ENCODE measurements at regions not wholly inside any gene's neighbourhood (a gene's known extent, or its start where the extent isn't known, plus 50 kb on each side); places are given as distances from the start of the nearest gene placed in this dataset.

DNA sequence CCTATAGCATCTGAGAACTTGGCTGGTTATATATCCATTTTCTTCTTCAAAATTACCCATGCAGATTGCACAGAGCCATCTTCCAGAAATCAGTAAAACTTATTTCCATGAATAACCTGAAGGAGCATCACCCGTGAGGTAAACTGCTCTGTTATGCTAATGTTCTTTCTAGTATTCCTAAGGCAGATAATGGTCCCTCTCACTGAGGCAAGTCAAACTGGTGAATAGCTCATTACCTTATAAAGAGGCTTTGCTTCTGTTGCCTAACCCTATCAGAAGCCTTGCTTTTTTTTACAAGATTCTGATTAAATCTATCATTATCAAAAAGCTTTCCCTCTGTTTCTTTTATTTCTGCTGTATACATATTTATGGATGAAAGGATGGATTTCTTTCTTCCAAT, 307.6 kb upstream of the FLRT2 start:
- no peak for DNase-seq

DNA sequence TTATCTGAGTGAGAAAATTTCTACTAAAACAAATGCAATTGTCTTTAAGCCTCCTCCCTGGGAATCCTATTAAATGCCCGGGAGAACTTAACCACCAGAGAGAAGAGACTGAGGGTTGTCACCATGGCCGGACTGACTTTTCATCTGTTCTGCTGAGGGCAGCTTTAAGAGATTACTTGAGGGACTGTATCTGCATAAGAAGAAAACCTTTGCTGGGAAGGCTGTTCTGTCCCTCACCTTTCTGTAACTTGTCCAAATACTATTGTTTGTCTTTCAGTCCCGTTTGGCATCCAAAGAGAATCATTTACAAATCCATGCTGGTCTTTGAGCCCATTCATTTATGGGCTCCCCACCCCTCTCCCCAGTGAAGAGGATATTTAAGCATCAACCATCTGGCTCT, 306.3 kb upstream of the FLRT2 start:
- DNase-seq: no peak

DNA sequence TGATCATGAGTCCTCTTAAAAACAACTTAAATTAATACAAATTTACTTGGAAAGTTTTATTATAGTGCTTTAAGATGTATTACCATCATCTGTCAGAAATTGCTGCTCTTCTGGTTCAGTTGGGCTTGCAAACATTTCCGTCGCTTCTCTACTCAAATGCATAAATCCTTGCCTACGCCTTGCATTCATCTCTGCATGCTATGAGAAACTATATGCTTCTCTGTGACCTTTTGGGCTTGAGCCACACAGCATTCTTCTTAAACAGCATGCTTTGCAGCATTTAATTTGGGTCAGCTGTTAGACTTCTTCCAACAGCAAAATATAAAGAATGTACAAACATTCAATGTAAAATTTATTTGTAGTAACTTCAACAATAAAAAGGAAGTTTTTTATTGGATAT, 305.7 kb upstream of the FLRT2 start:
- DNase-seq: no peak

DNA sequence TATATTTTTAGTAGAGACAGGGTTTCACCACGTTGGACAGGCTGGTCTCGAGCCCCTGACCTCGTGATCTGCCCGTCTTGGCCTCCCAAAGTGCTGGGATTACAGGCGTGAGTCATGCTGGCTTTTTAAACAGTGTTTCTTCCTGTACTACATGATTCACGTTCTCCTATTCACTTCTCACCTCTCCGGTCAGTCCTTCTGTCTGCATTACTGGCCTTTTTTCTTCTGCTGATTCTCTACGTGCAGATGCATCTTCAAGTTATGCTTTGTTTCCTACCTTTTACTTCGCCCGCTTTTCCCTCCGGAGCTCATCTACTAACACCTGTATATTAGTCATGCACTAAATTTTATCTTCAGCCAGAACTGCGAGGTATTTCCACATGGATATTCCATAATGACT, 296.2 kb upstream of the FLRT2 start:
- no peak for DNase-seq

DNA sequence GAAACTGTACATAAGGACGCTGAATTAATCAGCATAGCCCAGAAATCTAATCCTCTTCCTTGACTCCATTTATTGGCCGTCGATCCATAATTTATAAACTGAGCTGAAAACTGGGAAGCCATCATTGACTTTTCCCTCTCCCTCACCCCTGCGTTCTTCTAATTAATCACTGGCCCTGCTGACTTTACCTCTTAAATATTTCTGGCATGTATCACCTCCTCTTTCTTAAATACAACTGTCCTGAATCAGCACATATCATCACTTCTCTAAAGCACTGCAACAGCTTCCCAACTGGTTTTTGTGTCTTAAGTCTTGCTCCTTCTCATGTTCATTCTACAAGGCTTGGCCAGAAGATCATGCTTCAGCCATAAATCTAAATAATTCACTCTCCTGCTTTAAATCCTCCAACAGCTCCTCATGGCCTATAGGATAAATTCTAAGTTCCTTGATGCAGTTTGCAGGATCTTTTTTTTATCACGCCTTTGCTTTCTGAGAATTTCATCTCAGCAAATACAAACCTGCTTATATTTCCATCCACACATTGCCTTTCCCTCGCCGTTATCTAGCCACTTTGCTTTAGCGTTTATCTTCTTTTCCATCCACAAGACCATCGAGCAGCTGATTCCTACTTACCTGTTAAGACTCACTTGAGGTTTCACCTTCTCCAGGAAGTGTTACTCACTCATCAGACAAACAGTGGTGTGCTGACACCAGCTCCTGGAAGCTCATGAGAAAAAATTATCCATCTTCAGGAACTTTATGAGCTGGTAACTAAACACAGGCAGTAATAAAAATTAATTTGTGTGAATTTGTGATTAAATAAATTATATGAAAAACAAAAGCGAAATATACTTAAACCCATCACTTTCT, 295.6 kb upstream of the FLRT2 start:
- DNase-seq: no peak

DNA sequence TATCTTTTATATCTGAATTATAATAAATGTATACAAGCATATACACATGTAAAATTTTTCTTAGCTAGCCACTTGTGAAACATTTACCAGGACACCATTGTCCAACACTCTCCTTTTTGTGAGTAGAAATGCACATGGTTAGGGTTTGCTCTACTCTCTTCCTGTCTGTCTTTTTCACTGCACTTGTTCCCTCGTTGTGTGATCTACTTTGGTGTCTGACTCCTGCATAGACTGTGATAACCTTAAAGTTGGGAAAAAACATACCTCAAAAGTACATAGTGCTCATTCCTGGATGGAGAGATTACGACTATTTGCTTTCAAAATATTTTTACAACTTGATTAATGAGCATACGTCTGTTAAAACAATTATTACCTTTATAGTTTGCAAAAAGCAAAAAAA, 294.1 kb upstream of the FLRT2 start:
- DNase-seq: no peak

DNA sequence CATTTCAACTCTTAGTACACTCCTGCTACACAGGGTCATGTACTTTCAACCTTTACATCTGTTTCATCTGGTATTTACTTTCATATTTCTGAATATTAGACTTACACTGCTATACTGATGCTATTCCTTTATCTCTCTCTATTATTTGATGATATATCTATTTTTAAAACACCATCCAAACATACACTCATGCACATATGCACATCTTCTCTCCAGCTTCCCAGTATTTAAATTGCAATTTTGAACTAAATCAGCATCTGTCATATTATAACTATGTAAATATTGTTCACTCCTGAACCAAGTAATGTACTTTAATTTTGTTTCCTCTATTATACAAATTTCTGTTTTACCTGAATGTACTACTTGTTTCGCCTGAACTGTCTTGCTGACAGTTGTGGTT, 293.6 kb upstream of the FLRT2 start:
- no peak for DNase-seq

DNA sequence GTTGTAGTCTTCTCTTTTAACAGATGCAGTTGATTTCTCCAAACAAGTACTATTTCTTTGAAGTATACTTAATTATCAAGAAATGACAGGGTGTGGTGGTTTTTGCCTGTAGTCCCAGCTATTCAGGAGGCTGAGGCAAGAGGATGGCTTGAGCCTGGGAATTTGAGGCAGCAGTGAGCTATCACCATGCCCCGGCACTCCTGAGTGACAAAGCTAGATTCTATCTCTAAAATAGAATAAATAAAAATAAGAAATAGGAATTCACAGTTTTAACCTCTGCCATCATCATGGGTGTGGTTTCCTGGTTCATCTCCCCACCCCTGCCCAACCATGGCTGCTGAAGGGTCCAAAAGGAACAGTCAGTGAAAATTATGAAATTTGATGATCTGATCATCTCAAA, 290.2 kb upstream of the FLRT2 start:
- no peak for DNase-seq

DNA sequence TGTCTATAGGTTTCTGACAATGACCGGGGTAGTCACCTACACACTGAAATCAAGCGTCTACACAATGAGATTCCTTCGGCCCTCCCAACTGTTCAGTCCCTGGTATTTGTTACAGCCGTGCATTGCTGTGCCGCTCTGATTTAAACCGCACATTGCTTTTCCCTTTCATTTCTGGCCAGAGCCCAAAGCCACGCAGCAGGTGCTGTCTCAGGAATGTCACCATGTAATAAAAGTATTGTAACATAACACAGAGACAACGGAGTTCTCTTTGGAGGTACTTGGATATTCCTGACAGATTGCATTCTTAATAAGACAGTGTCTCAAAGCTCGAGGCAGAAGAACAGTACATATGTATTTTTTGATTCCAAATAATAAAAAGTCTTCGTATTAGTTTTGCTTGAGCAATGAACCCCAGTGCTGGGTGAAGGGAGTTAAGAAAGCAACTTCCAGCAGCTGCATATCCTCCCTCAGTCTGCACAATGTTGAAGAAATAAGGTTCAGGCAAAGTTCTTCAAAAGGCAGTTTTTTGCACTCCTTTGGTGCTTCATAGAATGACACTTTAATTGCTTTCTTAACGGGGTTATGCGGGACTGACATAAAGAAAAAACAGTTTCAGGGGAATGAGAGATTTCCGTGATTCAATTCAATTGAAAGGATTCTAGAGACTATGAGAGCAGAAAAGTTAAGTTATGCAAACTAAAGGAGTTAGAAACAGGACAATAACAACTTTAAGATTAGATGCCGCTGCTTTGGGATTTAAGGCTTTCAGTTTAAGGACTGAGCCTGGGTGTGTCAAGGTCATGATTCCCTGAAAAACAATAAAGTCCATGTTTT, 288.7 kb upstream of the FLRT2 start:
- no peak for DNase-seq

DNA sequence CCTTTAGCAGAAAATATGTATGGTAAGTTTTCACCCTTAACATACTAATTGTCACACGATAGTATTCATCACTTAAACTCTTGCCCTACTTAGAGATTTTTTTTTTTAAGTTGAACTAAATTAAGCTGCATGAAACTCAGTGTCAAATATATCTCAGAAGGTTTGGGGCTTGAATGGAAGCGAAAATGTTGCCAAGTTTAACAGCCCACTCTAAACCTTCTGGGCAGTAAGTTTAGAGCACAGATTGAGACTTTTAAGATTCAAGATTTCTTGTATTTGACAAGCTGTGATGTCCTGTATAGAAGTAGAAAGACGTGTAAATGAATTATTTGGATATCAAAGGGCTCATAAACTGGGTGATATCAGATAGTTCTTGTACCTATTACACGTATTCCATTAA, 287.3 kb upstream of the FLRT2 start:
- DNase-seq: no peak

DNA sequence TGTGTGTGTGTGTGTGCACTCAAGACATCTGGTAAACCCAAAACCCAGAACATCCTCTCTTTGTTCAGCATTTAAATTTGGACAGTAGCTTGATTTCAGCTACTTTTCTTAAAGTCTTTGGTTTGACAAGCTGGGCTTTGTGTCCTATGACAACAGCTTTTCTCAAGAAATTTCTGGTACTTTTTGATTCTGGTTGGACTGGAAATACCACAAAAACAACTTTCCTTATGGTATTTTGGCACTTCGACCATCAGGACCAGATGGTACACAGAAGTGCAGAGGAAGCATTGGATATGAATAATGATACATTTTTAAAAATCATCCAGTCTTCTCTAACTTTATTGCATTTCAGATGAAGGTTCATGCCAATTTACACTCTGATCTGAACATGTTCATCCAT, 286.6 kb upstream of the FLRT2 start:
- no peak for DNase-seq

DNA sequence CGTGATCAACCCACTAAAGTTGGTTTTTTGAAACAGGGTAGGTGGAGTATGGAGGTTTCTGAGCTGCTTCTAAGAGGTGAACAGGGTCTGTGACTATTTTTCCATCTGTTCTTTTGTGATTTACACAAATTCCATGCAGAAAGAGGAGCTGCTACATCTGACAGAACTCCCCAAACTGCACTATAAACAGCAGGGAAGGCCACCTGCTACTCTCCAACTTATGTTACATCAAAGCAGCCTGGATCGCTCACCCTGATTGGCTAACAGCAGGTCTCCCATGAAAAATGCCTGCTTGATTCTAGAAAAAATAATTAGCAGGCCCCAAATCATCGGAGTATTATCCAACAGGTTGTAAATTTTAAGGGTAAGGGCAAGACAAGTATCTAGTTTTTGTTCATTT, 282.9 kb upstream of the FLRT2 start:
- no peak for DNase-seq

DNA sequence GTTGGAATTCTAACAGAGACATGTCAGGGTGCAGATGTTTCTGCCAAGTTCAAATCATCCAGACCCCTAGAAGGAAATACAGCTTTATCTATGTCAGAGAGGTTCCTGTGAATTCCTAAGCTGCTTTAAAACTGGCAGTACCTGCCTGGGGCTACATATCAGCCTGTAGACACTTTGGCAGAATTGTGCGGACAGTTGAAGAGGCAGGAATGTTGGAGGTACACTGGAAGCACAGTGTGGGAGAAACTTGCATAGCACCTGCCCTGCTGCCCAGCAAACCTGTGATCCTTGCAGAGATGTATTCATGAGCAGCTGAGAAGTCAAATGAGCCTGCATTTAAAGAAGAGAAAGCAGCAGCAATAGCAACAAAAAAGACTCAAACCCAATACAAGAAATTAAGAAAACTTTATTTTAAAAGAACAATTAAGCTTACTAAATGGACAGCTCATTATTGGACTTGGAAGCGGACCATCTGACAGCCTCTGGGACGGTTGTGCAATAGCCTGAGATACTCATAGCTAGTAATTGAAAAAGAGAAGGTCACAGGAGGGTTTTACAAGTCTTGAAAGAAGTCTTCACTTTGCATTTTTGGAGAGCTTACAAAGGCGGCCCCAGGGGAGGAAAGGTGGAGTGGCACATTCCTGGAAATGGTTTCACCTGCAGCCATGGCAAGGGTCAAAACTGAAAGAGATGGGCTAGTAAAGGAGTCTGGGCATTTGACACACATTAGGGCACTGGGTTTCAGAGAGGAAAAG, 280.9 kb upstream of the FLRT2 start:
- DNase-seq: no peak

DNA sequence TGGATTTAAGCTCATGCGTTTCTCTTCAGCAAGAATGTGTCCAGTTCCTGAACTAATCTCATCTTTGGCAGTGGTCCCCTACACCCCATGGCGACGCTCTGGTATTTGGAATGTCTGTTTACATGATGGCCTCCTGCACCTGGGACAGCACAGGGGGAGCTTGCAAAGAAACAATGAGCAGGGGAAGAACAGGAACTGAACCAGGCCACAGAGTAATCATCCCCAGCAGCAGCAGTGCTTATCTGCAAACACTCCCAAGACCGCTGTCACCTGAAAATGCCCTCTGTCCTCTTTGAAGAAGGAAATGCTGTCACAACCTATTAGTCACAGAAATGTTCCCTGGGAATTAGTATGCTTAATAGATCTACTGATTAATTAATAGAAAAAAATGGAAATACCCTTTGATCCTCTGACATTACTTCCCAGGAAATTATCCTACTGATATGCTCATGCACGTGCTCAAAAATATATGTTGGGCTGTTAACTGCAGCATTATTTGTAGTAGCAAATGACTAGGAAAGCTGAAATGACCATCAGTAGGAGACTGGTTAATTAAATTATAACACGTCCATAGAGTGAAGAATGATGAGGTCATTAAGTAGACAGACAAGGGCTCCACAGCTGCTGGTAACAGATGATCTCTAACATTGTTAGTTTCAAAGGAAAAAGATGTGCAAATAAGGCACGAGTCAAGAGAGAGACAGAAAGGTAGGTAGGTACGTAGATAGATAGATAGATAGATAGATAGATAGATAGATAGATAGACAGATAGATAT, 279.3 kb upstream of the FLRT2 start:
- no peak for DNase-seq

DNA sequence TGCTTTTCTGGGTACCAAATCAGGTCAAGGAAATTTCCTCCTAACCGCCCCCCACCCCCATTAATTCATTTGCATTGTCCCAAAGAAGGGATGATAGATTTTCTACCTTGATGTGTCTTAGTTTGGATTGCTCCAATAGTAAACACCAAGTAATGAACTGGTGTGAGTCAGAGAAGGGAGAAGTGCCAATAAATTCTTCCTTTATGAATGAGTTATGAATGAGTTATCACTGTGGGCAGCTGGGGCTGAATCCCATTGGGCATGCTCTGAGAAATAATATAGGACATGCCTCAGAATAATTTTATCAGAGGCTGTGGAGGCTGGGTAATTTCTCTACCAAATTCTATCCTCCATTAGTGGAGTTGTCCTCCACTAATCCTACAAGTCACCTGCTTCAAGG, 277.9 kb upstream of the FLRT2 start:
- DNase-seq: no peak

DNA sequence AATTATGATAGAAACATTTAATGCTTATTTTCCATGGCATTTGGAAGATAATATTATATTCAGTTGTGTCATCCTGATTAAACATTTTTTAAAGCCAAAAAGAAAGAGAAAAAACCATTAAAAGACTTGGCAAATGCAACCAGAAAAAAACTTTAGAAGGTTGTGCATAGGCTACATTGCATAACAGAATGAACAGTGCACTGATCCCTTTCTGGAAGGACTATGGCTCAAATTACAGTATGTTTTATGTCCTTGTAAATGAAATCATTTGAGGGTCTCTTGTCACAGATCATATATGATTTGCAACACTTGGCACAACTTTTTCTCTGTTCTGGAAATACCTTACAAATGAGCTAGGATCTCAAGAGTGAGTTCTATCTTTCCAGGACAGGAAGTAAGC, 275.2 kb upstream of the FLRT2 start:
- DNase-seq: no peak

DNA sequence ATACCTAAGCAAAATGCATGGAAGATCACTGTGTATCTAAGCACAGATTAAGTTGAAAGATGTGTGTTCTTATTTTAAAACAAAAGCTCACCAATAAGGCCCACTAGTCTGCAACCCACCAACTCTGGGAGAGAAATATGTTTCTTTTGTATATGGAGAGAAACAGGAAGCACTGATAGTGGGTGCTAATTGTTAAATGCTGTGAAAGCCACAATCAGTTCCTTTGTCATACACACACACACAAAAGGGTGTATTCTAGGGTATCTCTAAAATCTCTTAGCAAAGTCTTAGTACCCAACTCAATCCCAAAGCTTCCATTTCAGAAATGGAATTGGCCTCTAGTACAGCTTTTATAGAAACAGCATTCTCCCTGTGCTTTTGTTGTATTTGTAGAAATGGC, 272.7 kb upstream of the FLRT2 start:
- DNase-seq: no peak

DNA sequence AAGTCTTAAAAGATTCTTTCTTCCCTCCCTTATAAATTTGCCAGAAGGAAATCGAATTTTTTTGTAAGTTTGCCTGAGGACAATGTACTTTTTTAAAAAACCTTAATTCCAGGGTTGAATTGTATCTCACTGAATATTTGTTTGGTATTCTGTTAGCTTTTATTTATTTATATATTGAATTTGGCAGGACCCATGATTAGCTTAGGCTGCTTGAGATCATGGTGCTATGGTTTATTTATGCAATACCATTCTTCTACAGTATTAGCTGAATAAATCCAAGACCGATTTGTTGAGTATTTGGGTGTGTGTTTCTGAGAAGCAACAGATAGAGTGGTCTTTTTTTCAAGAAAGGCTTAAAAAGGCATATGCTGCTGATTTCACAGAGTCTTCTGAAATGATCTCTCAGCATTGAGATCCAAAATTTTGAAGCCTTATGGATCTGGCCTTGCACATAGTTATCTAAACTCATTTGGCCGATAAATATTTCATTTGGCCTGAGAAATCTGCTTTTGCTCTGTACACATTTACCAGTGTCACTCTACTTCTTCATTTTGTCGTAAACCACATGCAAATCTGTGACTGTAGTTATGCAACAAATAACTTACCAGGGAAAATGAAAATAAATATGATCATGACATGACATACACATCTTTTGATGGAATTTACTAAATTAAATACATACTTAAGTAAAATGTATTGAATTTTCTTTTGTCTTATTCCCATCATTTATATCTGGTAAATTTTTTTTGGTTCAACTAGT, 265.8 kb upstream of the FLRT2 start:
- DNase-seq: no peak

DNA sequence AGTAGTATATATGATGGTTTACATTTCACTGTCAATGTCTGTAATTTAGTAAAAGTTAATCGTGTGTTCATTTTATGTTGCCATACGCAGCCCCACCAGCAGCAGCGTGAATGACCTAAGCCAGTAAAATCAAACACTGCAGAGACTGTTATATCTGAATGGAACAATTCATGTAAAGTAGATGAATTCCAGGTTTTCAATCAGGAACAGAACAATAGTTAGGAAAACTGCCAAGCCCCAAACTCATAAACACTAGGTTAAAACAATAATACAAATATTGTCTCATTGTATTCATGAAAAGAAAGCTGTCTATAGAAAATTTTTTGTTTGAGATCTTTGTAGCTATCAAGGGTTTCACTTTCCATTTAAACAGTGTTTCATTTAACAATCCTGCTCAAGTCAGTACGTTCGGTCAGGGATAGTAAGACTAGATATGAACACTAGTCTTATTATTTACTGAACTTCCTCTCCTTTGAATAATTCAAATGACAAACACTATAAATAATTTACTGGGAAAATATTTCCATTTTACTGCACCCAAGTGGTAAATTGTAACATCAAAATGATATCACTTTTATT, 256.8 kb upstream of the FLRT2 start:
- DNase-seq: no peak

DNA sequence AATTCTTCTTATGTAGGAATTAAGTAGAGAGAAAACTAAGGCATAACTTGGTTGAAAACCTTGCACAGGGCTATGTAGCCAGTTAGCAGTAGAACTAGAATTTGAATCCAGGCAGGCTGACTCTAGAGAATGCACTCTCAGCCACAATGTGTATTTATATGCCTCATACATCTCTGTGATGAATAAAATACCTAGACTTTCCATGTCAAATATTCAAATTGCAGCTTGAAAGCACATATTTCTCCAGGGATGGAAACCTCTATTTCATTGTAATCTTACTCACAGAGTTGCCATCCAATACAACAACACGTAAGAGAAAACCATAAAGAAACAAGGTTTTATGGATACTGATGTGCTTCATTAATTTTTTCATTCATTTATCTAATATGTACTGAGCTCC, 256.0 kb upstream of the FLRT2 start:
- no peak for DNase-seq

DNA sequence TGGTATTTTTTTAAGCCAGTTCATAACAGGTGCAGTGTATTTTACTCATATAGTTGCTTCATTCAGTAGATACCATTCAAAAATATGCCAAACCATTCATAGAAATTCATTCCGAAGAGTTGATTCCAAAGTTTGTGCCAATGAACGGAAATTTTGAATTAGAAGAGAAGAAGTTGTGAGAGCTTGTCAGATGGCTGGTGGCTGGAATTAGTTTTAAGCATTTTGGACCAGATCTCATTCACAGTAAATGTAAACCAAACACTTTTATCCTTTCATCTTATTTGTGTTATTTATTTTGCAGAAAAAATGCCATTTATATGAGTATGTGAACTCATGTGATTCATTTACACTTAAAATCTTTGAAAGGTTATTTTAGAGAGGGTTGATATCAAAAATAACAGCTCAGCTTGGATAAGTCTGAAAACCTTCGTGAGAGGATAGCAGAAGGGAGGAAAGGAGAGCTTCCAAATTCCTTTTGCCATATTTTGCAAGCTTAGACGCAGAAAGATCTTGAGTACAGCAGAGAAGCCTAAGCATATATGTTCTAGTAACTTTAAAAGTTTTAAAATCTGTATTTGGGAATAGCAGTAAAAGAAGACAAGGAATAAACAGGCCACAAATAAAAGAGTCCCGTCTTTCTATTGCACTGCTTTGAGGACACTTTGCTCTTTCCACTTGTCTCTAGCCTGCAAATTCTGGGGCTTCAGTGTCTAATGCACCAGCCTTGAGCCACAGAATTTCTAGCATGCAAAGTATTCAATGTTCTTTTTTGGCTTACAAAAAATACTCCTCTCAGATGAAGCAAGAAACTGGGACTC, 253.6 kb upstream of the FLRT2 start:
- no peak for DNase-seq
